Trophoblast cell (in vitro differentiated cells and primary cell): ENCODE measurements at regions not wholly inside any gene's neighbourhood (a gene's known extent, or its start where the extent isn't known, plus 50 kb on each side); places are given as distances from the start of the nearest gene placed in this dataset.

Source experiments
- DNase-seq, 2 donors: peaks; one replicate each; pipeline ENCODE4 v3.0.0-alpha.2; 2016
- H2AFZ ChIP-seq: 2 replicates; pipeline ENCODE4 v1.6.1; 2013; ENCODE audit warnings: low read length, moderate library complexity, mild to moderate bottlenecking; ENCODE audit not compliant: insufficient read depth, poor library complexity
- H2AK5ac ChIP-seq: 2 replicates; pipeline ENCODE4 v1.6.1; 2013; ENCODE audit warnings: mild to moderate bottlenecking, low read length
- H2BK120ac ChIP-seq: 2 replicates; pipeline ENCODE4 v1.6.1; 2013; ENCODE audit warnings: low read length, mild to moderate bottlenecking, moderate library complexity; ENCODE audit not compliant: insufficient read depth, poor library complexity
- H2BK12ac ChIP-seq: 2 replicates; pipeline ENCODE4 v1.6.1; 2013; ENCODE audit warnings: mild to moderate bottlenecking, low read length, moderate library complexity
- H2BK5ac ChIP-seq: 2 replicates; pipeline ENCODE4 v1.6.1; 2013; ENCODE audit warnings: low read length, low read depth, moderate library complexity, mild to moderate bottlenecking; ENCODE audit not compliant: poor library complexity
- H3K14ac ChIP-seq: 2 replicates; pipeline ENCODE4 v1.6.1; 2013; ENCODE audit warnings: mild to moderate bottlenecking, low read length
- H3K18ac ChIP-seq: 2 replicates; pipeline ENCODE4 v1.6.1; 2013; ENCODE audit warnings: mild to moderate bottlenecking, low read length
- H3K23ac ChIP-seq: 2 replicates; pipeline ENCODE4 v1.6.1; 2013; ENCODE audit warnings: low read length
- H3K27ac ChIP-seq: 2 replicates; pipeline ENCODE4 v1.5.1; 2013; ENCODE audit warnings: low read depth, mild to moderate bottlenecking, inconsistent platforms, low read length, moderate library complexity
- H3K27me3 ChIP-seq: 2 replicates; pipeline ENCODE4 v1.6.1; 2013; ENCODE audit warnings: inconsistent platforms, mild to moderate bottlenecking, low read length, moderate library complexity; ENCODE audit not compliant: insufficient read depth
- H3K36me3 ChIP-seq, 2 experiments: 1 replicate in 1 of 2; 2 replicates in 1 of 2; pipeline ENCODE4 v1.6.1; 2013; ENCODE audit warnings: low read length in 2 of 2, mild to moderate bottlenecking in 2 of 2, moderate library complexity in 1 of 2; ENCODE audit not compliant: insufficient read depth in 2 of 2, control insufficient read depth in 1 of 2
- H3K4ac ChIP-seq: 2 replicates; pipeline ENCODE4 v1.6.1; 2013; ENCODE audit warnings: low read depth, mild to moderate bottlenecking, low read length, moderate library complexity
- H3K4me1 ChIP-seq, 2 experiments: 1 replicate in 1 of 2; 2 replicates in 1 of 2; pipeline ENCODE4 v1.6.1; 2013; ENCODE audit warnings: low read length in 2 of 2, mild to moderate bottlenecking in 2 of 2, moderate library complexity in 1 of 2; ENCODE audit not compliant: insufficient read depth in 2 of 2, control insufficient read depth in 1 of 2
- H3K4me2 ChIP-seq: 2 replicates; pipeline ENCODE4 v1.6.1; 2013; ENCODE audit warnings: inconsistent platforms, mild to moderate bottlenecking, low read length, moderate library complexity
- H3K4me3 ChIP-seq: 2 replicates; pipeline ENCODE4 v1.5.1; 2013; ENCODE audit warnings: mild to moderate bottlenecking, low read depth, low read length, inconsistent platforms
- H3K79me1 ChIP-seq: one replicate; pipeline ENCODE4 v1.6.1; 2013; ENCODE audit warnings: low read length
- H3K79me2 ChIP-seq: 2 replicates; pipeline ENCODE4 v1.6.1; 2013; ENCODE audit warnings: low read length, mild to moderate bottlenecking; ENCODE audit not compliant: control insufficient read depth, insufficient read depth, poor library complexity
- H3K9ac ChIP-seq: 2 replicates; pipeline ENCODE4 v1.6.1; 2013; ENCODE audit warnings: mild to moderate bottlenecking, low read length
- H3K9me3 ChIP-seq: 2 replicates; pipeline ENCODE4 v1.6.1; 2013; ENCODE audit warnings: low read depth, mild to moderate bottlenecking, control low read depth, inconsistent platforms, low read length; ENCODE audit not compliant: insufficient read depth
- H4K12ac ChIP-seq: 2 replicates; pipeline ENCODE4 v1.6.1; 2013; ENCODE audit warnings: low read depth, mild to moderate bottlenecking, low read length, moderate library complexity
- H4K8ac ChIP-seq: 2 replicates; pipeline ENCODE4 v1.6.1; 2013; ENCODE audit warnings: low read depth, mild to moderate bottlenecking, low read length, moderate library complexity
- H4K91ac ChIP-seq: one replicate; pipeline ENCODE4 v1.6.1; 2013; ENCODE audit warnings: low read depth, mild to moderate bottlenecking, low read length, moderate library complexity
- WGBS: extraction: QIAGEN DNeasy Blood & Tissue Kit; methylation state at CpG from one replicate; pipeline ENCODE4 v1.1.7; 2013; ENCODE audit warnings: missing lambda C conversion rate; ENCODE audit not compliant: insufficient read length, insufficient coverage; ENCODE audit errors: extremely low coverage; 5-methylcytosine and 5-hydroxymethylcytosine counted together

DNA sequence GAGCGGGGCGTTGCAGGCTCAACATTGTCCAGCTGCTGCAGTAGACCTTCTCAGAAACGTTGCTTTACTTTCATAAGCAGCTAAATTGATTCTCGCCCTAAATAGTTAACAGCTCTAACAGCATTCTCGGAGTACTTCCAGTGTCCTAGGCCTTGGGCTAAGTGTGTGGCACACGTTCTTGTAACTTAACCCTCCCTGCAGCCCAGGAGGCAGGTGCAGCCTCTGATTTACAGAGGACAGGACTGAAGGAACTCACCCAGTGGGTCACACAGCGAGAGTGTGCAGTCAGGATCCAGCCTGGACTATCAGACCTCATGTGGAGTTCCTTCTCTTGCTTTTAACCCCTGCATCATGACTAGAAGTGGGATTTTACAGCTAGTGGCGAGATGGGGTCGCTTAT, 312.8 kb upstream of the C2CD4B start:
- WGBS: no CpG with 5 or more reads among the region's 9 CpGs
- no peak overlapping the region for H4K8ac ChIP-seq
- no peak overlapping the region for H3K4me2 ChIP-seq
- no peak overlapping the region for H4K12ac ChIP-seq
- H3K79me2 ChIP-seq: peaks cover 6% of the 10 kb centered on the region
- H3K4me3 ChIP-seq: no peak overlapping the region
- peaks cover 0 to 7% of the 10 kb centered on the region in 2 experiments for H3K36me3 ChIP-seq
- H3K14ac ChIP-seq: no peak overlapping the region
- H3K79me1 ChIP-seq: peaks cover 8% of the 10 kb centered on the region
- peaks cover 17 to 25% of the 10 kb centered on the region in 2 experiments for H3K4me1 ChIP-seq
- no peaks in the 10 kb centered on the region for H3K27me3 ChIP-seq
- H3K4ac ChIP-seq: no peak overlapping the region
- H3K9ac ChIP-seq: no peak overlapping the region
- DNase-seq: peak in 1 of 2 donors; percentile 44
- H3K23ac ChIP-seq: no peak overlapping the region
- no peak overlapping the region for H2BK12ac ChIP-seq
- no peak overlapping the region for H2AK5ac ChIP-seq
- peaks cover 2% of the 10 kb centered on the region for H3K9me3 ChIP-seq
- no peak overlapping the region for H3K18ac ChIP-seq
- no peak overlapping the region for H2AFZ ChIP-seq
- H3K27ac ChIP-seq: no peak overlapping the region
- H4K91ac ChIP-seq: no peak overlapping the region
- no peak overlapping the region for H2BK5ac ChIP-seq
- H2BK120ac ChIP-seq: no peak overlapping the region

DNA sequence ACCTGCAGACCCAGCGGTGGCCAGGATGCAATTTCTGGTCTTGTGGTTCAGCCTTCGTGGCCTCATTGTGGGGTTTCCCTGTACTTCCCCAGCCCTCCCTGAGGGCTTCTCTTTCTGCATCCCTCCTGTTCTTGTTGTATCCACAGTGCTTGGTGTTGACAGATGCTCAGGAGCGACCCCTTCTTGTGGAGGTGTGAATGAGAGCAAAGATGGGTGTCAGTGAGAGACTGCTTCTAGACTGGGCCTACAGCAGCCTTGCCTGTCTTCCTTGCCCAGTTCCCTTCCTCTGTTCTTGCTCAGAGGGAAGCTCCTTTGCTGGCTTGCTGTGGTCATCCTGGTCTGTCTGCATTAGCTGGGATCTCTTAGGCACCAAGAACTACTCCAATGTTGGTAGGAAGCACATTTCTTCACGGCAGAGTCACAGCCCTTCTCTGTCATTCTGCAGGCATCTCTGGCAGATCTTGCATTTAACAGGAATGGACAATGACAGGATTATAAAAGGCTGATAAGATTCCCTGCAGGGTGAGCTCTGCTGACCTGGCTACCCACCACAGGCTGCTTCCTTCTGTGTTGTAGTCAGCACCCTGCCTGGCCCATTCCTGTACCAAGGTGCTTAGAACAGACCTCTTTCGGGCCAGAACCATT, 317.8 kb upstream of the C2CD4B start:
- no peak overlapping the region for H3K23ac ChIP-seq
- H4K91ac ChIP-seq: no peak overlapping the region
- H4K8ac ChIP-seq: no peak overlapping the region
- H3K4me2 ChIP-seq: no peak overlapping the region
- no peaks in the 10 kb centered on the region for H3K9me3 ChIP-seq
- H3K27me3 ChIP-seq: no peaks in the 10 kb centered on the region
- H3K4me3 ChIP-seq: no peak overlapping the region
- no peak overlapping the region for H3K4ac ChIP-seq
- H3K79me1 ChIP-seq: peaks cover 15% of the 10 kb centered on the region
- peak overlapping the region; percentile 7 for H2BK5ac ChIP-seq
- H3K4me1 ChIP-seq: peaks cover 23 to 29% of the 10 kb centered on the region in 2 experiments
- H3K36me3 ChIP-seq: peaks cover 2 to 3% of the 10 kb centered on the region in 2 experiments
- no peak overlapping the region for H2BK120ac ChIP-seq
- no peak overlapping the region for H2AK5ac ChIP-seq
- H2AFZ ChIP-seq: no peak overlapping the region
- peak; percentile 82 to 88 for DNase-seq
- H2BK12ac ChIP-seq: no peak overlapping the region
- H3K27ac ChIP-seq: peak overlapping the region; percentile 16
- no peak overlapping the region for H3K18ac ChIP-seq
- no peak overlapping the region for H4K12ac ChIP-seq
- no CpG with 5 or more reads among the region's 5 CpGs for WGBS
- no peak overlapping the region for H3K9ac ChIP-seq
- H3K79me2 ChIP-seq: peaks cover 2% of the 10 kb centered on the region
- H3K14ac ChIP-seq: no peak overlapping the region

DNA sequence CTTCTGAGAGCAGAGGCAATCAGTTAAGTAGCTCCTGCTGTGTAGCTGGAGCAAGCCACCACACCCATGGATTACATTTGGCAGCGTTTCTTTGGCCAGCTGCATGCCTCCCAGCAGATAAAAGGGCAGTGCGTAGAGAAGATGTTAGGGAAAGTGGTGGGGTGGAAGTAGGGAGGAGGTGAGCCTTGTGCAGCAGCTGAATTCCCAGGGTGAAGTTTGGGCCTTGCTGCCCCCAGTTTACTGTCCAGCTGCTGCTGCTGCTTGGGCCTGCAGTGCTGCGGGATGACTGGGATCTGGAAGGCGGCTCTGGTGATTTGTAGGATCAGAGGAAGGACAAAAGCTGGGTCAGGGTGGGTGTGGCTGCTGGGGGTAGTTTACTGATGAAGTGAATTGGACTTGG, 318.7 kb upstream of the C2CD4B start:
- WGBS: no CpG with 5 or more reads among the region's 4 CpGs

DNA sequence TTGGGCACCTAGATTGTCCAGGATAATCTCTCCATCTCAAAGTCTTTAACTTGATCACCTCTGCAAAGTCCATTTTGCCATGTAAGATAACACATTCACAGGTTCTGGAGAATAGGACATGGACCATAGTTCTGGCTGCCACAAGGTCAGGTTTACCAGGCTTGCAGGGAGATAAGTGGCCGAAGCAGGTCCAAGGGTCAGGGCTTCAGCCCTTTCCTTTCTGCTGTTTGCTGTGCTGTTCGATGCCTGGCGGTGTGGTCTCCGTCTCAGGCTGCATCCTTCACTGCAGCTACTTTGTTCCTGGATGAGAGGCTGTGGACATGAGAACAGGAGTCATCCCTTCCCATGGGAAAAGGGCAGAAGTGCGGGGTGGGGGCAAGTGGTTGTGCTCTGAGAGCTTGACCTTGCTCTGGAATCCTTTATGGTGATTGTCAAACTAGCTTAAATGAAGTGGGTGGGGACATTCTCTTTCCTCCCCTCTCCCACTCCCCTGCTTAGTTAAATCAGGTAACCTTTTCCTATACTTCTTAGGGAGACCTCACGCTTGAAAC, 320.2 kb upstream of the C2CD4B start:
- Histone ChIP-seq H4K91ac (peak overlapping the region; percentile 82), H3K9me3 (no peaks in the 10 kb centered on the region), H3K9ac (no peak overlapping the region)

More for the DNA sequence above, 318.7 kb upstream of the C2CD4B start:
- H4K8ac ChIP-seq: peak overlapping the region; percentile 84
- H4K12ac ChIP-seq: no peak overlapping the region
- peak overlapping the region; percentile 79 for H4K91ac ChIP-seq
- no peak overlapping the region for H3K23ac ChIP-seq
- peak overlapping the region; percentile 99 for H2AK5ac ChIP-seq
- no peak overlapping the region for H3K4me2 ChIP-seq
- H3K9me3 ChIP-seq: no peaks in the 10 kb centered on the region
- no peak overlapping the region for H3K4me3 ChIP-seq
- H3K79me2 ChIP-seq: peaks cover 4% of the 10 kb centered on the region
- H3K4ac ChIP-seq: peak overlapping the region; percentile 4
- H3K79me1 ChIP-seq: peaks cover 15% of the 10 kb centered on the region
- peaks cover 2 to 3% of the 10 kb centered on the region in 2 experiments for H3K36me3 ChIP-seq
- H3K9ac ChIP-seq: no peak overlapping the region
- peak overlapping the region; percentile 55 for H2AFZ ChIP-seq
- peak overlapping the region; percentile 87 for H3K14ac ChIP-seq
- H3K4me1 ChIP-seq: peaks cover 23 to 27% of the 10 kb centered on the region in 2 experiments
- H3K27ac ChIP-seq: peak overlapping the region; percentile 40
- no peak for DNase-seq
- H3K27me3 ChIP-seq: no peaks in the 10 kb centered on the region
- H2BK120ac ChIP-seq: peak overlapping the region; percentile 95
- H2BK5ac ChIP-seq: peak overlapping the region; percentile 15
- peak overlapping the region; percentile 45 for H3K18ac ChIP-seq
- peak overlapping the region; percentile 41 for H2BK12ac ChIP-seq

More for the DNA sequence above, 320.2 kb upstream of the C2CD4B start:
- Histone ChIP-seq H3K79me2 (peaks cover 4% of the 10 kb centered on the region), H3K27me3 (no peaks in the 10 kb centered on the region), H3K79me1 (peaks cover 15% of the 10 kb centered on the region), H3K4me3 (no peak overlapping the region), H2AFZ (no peak overlapping the region), H4K12ac (no peak overlapping the region), H3K23ac (no peak overlapping the region), H2AK5ac (peak overlapping the region; percentile 64), H2BK12ac (peak overlapping the region; percentile 88), H3K36me3 (peaks cover 2 to 3% of the 10 kb centered on the region in 2 experiments), H4K8ac (peak overlapping the region; percentile 77), H2BK120ac (peak overlapping the region; percentile 81), H3K14ac (peak overlapping the region; percentile 90), H2BK5ac (peak overlapping the region; percentile 86), H3K27ac (peak overlapping the region; percentile 80), H3K4me2 (peak overlapping the region; percentile 26), H3K18ac (peak overlapping the region; percentile 84), H3K4ac (no peak overlapping the region), H3K4me1 (peaks cover 23 to 27% of the 10 kb centered on the region in 2 experiments)
- no peak for DNase-seq
- WGBS: no CpG with 5 or more reads among the region's 6 CpGs
